Endothelial cell (in vitro differentiated cells): ENCODE measurements at regions not wholly inside any gene's neighbourhood (a gene's known extent, or its start where the extent isn't known, plus 50 kb on each side); places are given as distances from the start of the nearest gene placed in this dataset.

Experiments
- DNase-seq: peaks from one replicate; pipeline ENCODE4 v3.0.0; 2021; ENCODE audit warnings: low spot score
- H3K27ac Mint-ChIP-seq: one replicate; pipeline ENCODE4 v1.8.0; 2021; ENCODE audit warnings: mixed read lengths, inconsistent platforms; ENCODE audit not compliant: unreplicated experiment
- H3K27me3 Mint-ChIP-seq: one replicate; pipeline ENCODE4 v1.8.0; 2021; ENCODE audit warnings: mild to moderate bottlenecking, moderate library complexity, mixed read lengths, inconsistent platforms; ENCODE audit not compliant: unreplicated experiment
- H3K36me3 Mint-ChIP-seq: one replicate; pipeline ENCODE4 v1.8.0; 2021; ENCODE audit warnings: mild to moderate bottlenecking, low read depth, mixed read lengths, inconsistent platforms; ENCODE audit not compliant: unreplicated experiment
- H3K4me1 Mint-ChIP-seq: one replicate; pipeline ENCODE4 v1.8.0; 2021; ENCODE audit warnings: mild to moderate bottlenecking, mixed read lengths, inconsistent platforms; ENCODE audit not compliant: unreplicated experiment
- H3K4me3 Mint-ChIP-seq: one replicate; pipeline ENCODE4 v1.8.0; 2021; ENCODE audit warnings: mild to moderate bottlenecking, mixed read lengths, inconsistent platforms; ENCODE audit not compliant: unreplicated experiment
- H3K9me3 Mint-ChIP-seq: one replicate; pipeline ENCODE4 v1.8.0; 2021; ENCODE audit warnings: mixed read lengths, inconsistent platforms; ENCODE audit not compliant: unreplicated experiment
- CTCF ChIP-seq: fragments of 200-600 bp; sonication (generic); IDR thresholded peaks from one replicate; pipeline ENCODE4 v1.5.0; 2021; ENCODE audit warnings: antibody characterized with exemption; ENCODE audit not compliant: unreplicated experiment

DNA sequence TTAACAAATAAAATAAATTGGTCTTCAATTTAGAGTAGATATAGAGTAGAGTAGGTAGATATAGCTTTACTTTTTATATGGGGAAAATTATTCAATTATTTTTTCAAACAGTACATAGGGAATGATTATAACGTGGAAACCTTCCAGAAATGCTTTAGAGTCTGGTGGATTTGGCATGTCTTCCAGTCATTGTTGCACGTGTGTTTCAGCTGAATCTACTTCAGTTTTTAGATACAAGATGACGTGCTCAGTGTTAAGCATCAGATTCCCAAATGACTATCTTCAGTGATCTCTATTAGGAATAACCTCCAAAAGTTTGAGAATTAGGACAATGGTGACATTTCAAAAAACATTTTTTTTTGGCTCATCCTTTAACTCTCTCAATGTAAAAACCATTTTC lies 616.9 kb downstream of the ANKRD50 start:
- DNase-seq: no peak
- no peaks in the 10 kb centered on the region for H3K9me3 Mint-ChIP-seq
- H3K36me3 Mint-ChIP-seq: no peaks in the 10 kb centered on the region
- H3K27me3 Mint-ChIP-seq: peaks cover 2% of the 10 kb centered on the region
- no peaks in the 10 kb centered on the region for H3K4me1 Mint-ChIP-seq
- TF ChIP-seq CTCF: no peak
- H3K4me3 Mint-ChIP-seq: no peak overlapping the region
- H3K27ac Mint-ChIP-seq: no peak overlapping the region

GRCh38 chr4:124096290-124096689 lies 616.2 kb downstream of the ANKRD50 start:
- Mint-ChIP-seq H3K27ac (no peak overlapping the region), H3K9me3 (no peaks in the 10 kb centered on the region), H3K4me1 (no peaks in the 10 kb centered on the region), H3K4me3 (no peak overlapping the region), H3K27me3 (peaks cover 2% of the 10 kb centered on the region), H3K36me3 (no peaks in the 10 kb centered on the region)
- no peak for TF ChIP-seq CTCF
- DNase-seq: no peak

DNA sequence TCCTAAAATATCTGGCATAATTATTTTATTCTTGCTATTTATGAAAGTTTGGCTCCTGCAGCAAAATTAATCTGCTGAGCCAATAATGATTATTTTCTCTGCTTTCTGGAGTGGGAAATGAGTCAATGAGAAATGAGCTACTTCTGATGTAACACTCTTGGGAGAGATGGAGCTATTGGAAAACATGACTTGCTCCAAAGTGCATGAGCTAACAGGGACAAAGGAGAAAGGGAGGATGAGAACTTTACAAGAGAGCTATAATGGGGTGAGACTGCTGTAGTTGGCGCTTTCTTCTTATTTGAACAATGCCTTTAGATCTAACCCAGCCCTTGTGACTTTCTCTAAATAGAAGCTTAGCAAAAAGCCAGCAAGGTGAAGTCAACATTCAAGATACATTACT lies 615.1 kb downstream of the ANKRD50 start:
- no peak overlapping the region for H3K4me3 Mint-ChIP-seq
- DNase-seq: no peak
- TF ChIP-seq CTCF: no peak
- H3K9me3 Mint-ChIP-seq: no peaks in the 10 kb centered on the region
- H3K4me1 Mint-ChIP-seq: no peaks in the 10 kb centered on the region
- no peaks in the 10 kb centered on the region for H3K27me3 Mint-ChIP-seq
- no peaks in the 10 kb centered on the region for H3K36me3 Mint-ChIP-seq
- no peak overlapping the region for H3K27ac Mint-ChIP-seq

GRCh38 chr4:124104101-124104500 lies 608.4 kb downstream of the ANKRD50 start:
- H3K27me3 Mint-ChIP-seq: no peaks in the 10 kb centered on the region
- H3K4me3 Mint-ChIP-seq: no peak overlapping the region
- no peaks in the 10 kb centered on the region for H3K9me3 Mint-ChIP-seq
- H3K36me3 Mint-ChIP-seq: no peaks in the 10 kb centered on the region
- no peaks in the 10 kb centered on the region for H3K4me1 Mint-ChIP-seq
- no peak overlapping the region for H3K27ac Mint-ChIP-seq
- no peak for DNase-seq
- no peak for TF ChIP-seq CTCF

DNA sequence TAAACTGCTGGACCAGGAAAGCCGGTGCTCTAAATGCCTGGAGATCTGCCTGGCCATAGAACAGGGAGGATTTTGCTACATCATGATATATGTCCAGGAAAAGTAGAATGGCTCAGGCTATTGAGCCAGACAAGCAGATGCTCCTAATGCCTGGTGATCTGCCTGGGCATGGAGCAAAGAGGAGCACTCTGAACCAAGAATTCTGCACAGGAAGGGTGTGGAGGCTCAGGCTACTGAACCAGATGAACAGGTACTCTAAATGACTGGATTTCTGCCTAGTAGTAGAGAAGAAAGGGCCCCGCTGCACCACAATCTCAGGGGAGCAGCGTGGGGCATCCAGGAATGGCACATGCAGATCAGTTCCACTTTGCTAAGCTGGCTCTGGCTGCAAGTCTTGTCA lies 607.9 kb downstream of the ANKRD50 start:
- DNase-seq: no peak
- Mint-ChIP-seq H3K27ac (no peak overlapping the region), H3K4me1 (no peaks in the 10 kb centered on the region), H3K27me3 (no peaks in the 10 kb centered on the region), H3K9me3 (no peaks in the 10 kb centered on the region), H3K36me3 (no peaks in the 10 kb centered on the region), H3K4me3 (no peak overlapping the region)
- no peak for TF ChIP-seq CTCF
